DOHH2 (cell line): ENCODE measurements at regions not wholly inside any gene's neighbourhood (a gene's known extent, or its start where the extent isn't known, plus 50 kb on each side); places are given as distances from the start of the nearest gene placed in this dataset.

ENCODE experiments used
- H3F3A ChIP-seq: fragments of 200-600 bp; sonication (generic), shearing (Covaris generic); 2 replicates; pipeline ENCODE4 v1.6.0; 2016; ENCODE audit warnings: antibody characterized with exemption, mild to moderate bottlenecking; ENCODE audit not compliant: control insufficient read depth, insufficient read depth
- H3K27ac ChIP-seq: fragments of 200-600 bp; sonication (generic); 2 replicates; pipeline ENCODE4 v1.5.1; 2014; ENCODE audit warnings: low read depth, mild to moderate bottlenecking, low read length, moderate library complexity
- H3K27me3 ChIP-seq: fragments of 200-600 bp; sonication (generic); 2 replicates; pipeline ENCODE4 v1.6.1; 2014; ENCODE audit warnings: mild to moderate bottlenecking, low read length, mixed read lengths; ENCODE audit not compliant: control insufficient read depth
- H3K36me3 ChIP-seq: fragments of 200-600 bp; sonication (generic); 2 replicates; pipeline ENCODE4 v1.6.1; 2014; ENCODE audit warnings: mild to moderate bottlenecking, low read length, moderate library complexity, mixed read lengths; ENCODE audit not compliant: control insufficient read depth
- H3K4me1 ChIP-seq: fragments of 200-600 bp; sonication (generic); 2 replicates; pipeline ENCODE4 v1.6.1; 2014; ENCODE audit warnings: mild to moderate bottlenecking, low read length, mixed read lengths; ENCODE audit not compliant: control insufficient read depth
- H3K4me2 ChIP-seq: fragments of 200-600 bp; sonication (generic); 2 replicates; pipeline ENCODE4 v1.6.0; 2014; ENCODE audit warnings: mild to moderate bottlenecking, low read length, moderate library complexity
- H3K4me3 ChIP-seq: fragments of 200-600 bp; sonication (generic); 2 replicates; pipeline ENCODE4 v1.5.1; 2014; ENCODE audit warnings: mild to moderate bottlenecking, low read length, mixed read lengths
- H3K79me2 ChIP-seq: fragments of 200-600 bp; sonication (generic); 2 replicates; pipeline ENCODE4 v1.6.1; 2014; ENCODE audit warnings: mild to moderate bottlenecking, low read length, mixed read lengths; ENCODE audit not compliant: control insufficient read depth
- H3K9me2 ChIP-seq: fragments of 200-600 bp; sonication (generic); replicated peaks from 2 replicates; pipeline ENCODE4 v1.6.1; 2014; ENCODE audit warnings: mild to moderate bottlenecking, low read length, mixed read lengths; ENCODE audit not compliant: control insufficient read depth
- H3K9me3 ChIP-seq: fragments of 200-600 bp; sonication (generic); 2 replicates; pipeline ENCODE4 v1.6.1; 2014; ENCODE audit warnings: antibody characterized with exemption, low read length, mixed read lengths; ENCODE audit not compliant: control insufficient read depth, insufficient read depth
- H4K20me1 ChIP-seq: fragments of 200-600 bp; sonication (generic); 2 replicates; pipeline ENCODE4 v1.6.0; 2014; ENCODE audit warnings: low read depth, mild to moderate bottlenecking, antibody characterized with exemption, low read length, moderate library complexity; ENCODE audit not compliant: control insufficient read depth, insufficient read depth
- CTCF ChIP-seq: fragments of 200-600 bp; sonication (generic); IDR thresholded peaks from one replicate; pipeline ENCODE4 v1.5.1; 2014; ENCODE audit warnings: antibody characterized with exemption, mild to moderate bottlenecking, low read depth, low read length; ENCODE audit not compliant: poor library complexity, severe bottlenecking
- EZH2phosphoT487 ChIP-seq: fragments of 200-600 bp; sonication (generic); IDR thresholded peaks from 2 replicates; pipeline ENCODE4 v1.6.1; 2017; ENCODE audit warnings: borderline replicate concordance, mild to moderate bottlenecking, antibody characterized with exemption, low read length, moderate library complexity, mixed read lengths

GRCh38 chr12:114457620-114458019 is 51.7 kb upstream of the TBX5 start:
- H3K4me3 ChIP-seq = no peak overlapping the region

More at GRCh38 chr12:114457620-114458019, 51.7 kb upstream of the TBX5 start:
- Histone ChIP-seq H3F3A (no peaks in the 10 kb centered on the region), H3K4me1 (no peaks in the 10 kb centered on the region), H3K9me3 (no peaks in the 10 kb centered on the region), H4K20me1 (no peaks in the 10 kb centered on the region), H3K4me2 (no peak overlapping the region), H3K27me3 (no peaks in the 10 kb centered on the region), H3K36me3 (no peaks in the 10 kb centered on the region), H3K27ac (no peak overlapping the region), H3K9me2 (no peaks in the 10 kb centered on the region), H3K79me2 (no peaks in the 10 kb centered on the region)
- no peak for TF ChIP-seq EZH2phosphoT487
- no peak for TF ChIP-seq CTCF
